Natural killer cell treated with Interleukin-12 subunit alpha and Interleukin-12 subunit beta and Interleukin-15 and Interleukin-18, amount 100 ng/mL, for 72 hours (primary cell): ENCODE measurements at regions not wholly inside any gene's neighbourhood (a gene's known extent, or its start where the extent isn't known, plus 50 kb on each side); places are given as distances from the start of the nearest gene placed in this dataset.

Source experiments
- ATAC-seq, 2 donors: fragments of 150-1000 bp; cut with Tn5 transposase in 1 of 2; sonication (Bioruptor Pico), chemical (Tn5 transposase) in 1 of 2; 2 replicates each; pipeline ENCODE4 v1.10.0; 2021
- DNase-seq: peaks from one replicate; pipeline ENCODE4 v3.0.0; 2022; ENCODE audit warnings: low spot score
- H3K27ac Mint-ChIP-seq, 2 donors: 1 replicate in 1 of 2; 2 replicates in 1 of 2; pipeline ENCODE4 v1.8.0; 2022; ENCODE audit warnings: mixed read lengths in 2 of 2, mild to moderate bottlenecking in 1 of 2, moderate library complexity in 1 of 2
- H3K27me3 Mint-ChIP-seq, 2 donors: 1 replicate in 1 of 2; 2 replicates in 1 of 2; pipeline ENCODE4 v1.8.0; 2022; ENCODE audit warnings: mixed read lengths in 2 of 2
- H3K36me3 Mint-ChIP-seq: one replicate; pipeline ENCODE4 v1.8.0; 2022; ENCODE audit warnings: mixed read lengths
- H3K4me1 Mint-ChIP-seq, 2 donors: 1 replicate in 1 of 2; 2 replicates in 1 of 2; pipeline ENCODE4 v1.8.0; 2022; ENCODE audit warnings: low read depth in 2 of 2, mixed read lengths in 2 of 2, mild to moderate bottlenecking in 1 of 2
- H3K4me3 Mint-ChIP-seq: one replicate; pipeline ENCODE4 v1.8.0; 2022; ENCODE audit warnings: mixed read lengths
- H3K9me3 Mint-ChIP-seq: 2 replicates; pipeline ENCODE4 v1.8.0; 2022; ENCODE audit warnings: mixed read lengths

DNA sequence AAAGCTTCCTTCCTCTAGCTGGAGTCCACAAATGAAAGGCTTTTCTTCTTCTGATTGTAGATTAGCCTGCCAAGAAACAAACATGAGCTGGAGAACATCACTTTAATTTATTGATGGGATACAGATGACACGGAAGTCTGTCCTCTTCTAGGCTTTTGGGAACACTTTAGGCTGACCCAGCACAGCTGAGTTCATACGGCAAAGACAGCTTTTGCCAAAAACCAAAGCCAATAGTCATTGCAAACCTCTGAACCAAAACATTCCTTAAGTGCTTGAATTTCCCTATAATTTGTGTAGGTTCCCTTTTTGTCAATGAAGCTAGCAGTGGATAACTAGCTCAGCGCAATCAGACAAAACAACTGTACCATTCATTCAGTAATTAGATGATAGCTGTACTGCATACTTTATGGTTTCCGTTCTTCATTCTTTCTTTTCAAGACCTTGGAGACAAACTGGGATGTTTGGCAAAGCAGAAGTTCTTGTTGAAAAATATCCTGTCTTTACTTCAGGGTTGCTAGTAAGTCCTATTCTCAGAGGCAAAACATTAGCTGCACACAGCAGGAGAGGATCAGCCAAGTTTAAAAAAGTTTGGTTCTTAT, 95.7 kb upstream of the SPRY2 start:
- no peaks in the 10 kb centered on the region for H3K36me3 Mint-ChIP-seq
- H3K27me3 Mint-ChIP-seq = peaks cover 0 to 5% of the 10 kb centered on the region in 2 donors
- H3K4me3 Mint-ChIP-seq = no peak overlapping the region
- H3K27ac Mint-ChIP-seq = no peak overlapping the region
- ATAC-seq = no peak
- no peak for DNase-seq
- no peaks in the 10 kb centered on the region for H3K9me3 Mint-ChIP-seq
- H3K4me1 Mint-ChIP-seq = peaks cover 3 to 4% of the 10 kb centered on the region in 2 donors

DNA sequence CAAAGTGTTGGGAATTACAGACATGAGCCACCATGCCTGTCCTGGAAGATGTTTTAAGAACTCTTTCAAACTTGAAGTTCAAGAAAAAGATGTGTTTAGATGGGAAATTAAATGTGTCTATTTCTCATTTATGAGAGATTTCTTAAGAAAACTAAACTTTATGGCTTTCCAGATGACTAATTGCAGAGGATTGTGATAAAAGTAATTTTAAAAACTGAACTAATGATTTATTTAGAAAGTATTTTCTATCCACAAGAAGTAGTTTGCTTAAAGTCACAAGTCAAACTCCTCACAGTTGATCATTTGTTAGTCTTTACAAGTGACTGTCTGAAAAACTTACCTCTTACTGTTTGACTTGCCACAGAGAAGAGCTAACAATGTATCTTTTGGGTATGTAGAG, 89.6 kb upstream of the SPRY2 start:
- Mint-ChIP-seq H3K4me1 (peaks cover 0 to 4% of the 10 kb centered on the region in 2 donors), H3K4me3 (no peak overlapping the region), H3K27me3 (peaks cover 0 to 3% of the 10 kb centered on the region in 2 donors), H3K27ac (peak overlapping the region in 1 of 2 donors; percentile 23), H3K36me3 (no peaks in the 10 kb centered on the region), H3K9me3 (no peaks in the 10 kb centered on the region)
- ATAC-seq = no peak
- DNase-seq = no peak

DNA sequence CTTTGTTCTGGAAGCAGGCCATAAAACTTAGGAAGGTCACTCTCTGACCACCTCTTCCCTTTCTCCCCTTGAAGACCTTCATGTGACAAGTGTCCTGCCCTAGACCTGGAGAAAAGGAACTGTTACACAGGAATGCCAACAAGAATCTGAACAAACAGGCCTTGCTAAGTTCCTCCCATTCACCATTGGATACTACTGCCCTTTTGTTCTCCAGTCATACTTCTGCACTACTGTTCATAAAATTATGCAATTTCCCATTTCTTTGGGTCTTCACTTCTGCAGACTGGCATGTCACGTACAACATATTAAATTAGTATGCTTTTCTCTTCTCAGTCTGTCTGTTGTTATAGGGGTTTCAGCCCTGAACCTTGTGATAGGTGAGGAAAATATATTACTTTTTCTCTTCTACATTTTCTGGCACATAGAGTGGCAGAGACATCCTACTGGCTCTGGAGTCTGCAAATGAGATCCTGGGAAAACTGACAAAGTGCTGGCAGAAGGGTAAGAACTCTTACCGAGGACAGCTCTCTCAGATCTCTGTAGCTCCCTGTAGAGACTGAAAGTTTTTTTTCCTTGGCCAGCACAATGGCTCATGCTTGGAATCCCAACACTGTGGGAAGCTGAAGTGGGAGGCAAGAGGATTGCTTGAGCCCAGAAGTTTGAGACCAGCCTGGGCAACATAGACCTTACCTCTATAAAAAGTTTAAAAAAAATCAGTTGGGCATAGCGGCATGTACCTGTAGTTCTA, 87.6 kb upstream of the SPRY2 start:
- Mint-ChIP-seq H3K27ac (no peak overlapping the region), H3K27me3 (no peaks in the 10 kb centered on the region), H3K4me3 (no peak overlapping the region), H3K9me3 (peaks cover 9% of the 10 kb centered on the region), H3K36me3 (peaks cover 7% of the 10 kb centered on the region), H3K4me1 (peaks cover 10% of the 10 kb centered on the region in 2 donors)
- no peak for ATAC-seq
- DNase-seq = no peak

DNA sequence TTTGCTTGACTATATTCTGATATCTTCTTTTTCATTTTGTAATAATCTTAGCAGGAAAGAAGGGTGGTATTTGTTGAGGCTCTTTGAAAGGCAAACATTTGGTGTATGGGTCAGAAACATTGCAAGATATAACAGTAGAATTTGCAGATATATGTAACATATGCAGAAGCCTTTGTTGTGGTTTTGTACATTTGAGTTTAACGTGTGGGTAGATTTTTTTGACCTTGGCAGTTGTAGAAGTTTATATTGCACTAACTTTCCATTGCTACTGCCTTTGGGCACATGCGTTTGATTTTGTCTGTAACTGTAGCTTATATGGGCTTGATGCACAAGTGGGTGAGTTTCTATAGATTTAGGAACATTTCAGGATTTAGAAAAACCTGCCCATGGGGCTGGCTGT, 78.5 kb upstream of the SPRY2 start:
- ATAC-seq = no peak
- H3K4me1 Mint-ChIP-seq = peaks cover 14 to 15% of the 10 kb centered on the region in 2 donors
- H3K27ac Mint-ChIP-seq = no peak overlapping the region
- H3K36me3 Mint-ChIP-seq = peaks cover 18% of the 10 kb centered on the region
- no peak for DNase-seq
- peaks cover 8% of the 10 kb centered on the region for H3K9me3 Mint-ChIP-seq
- no peaks in the 10 kb centered on the region for H3K27me3 Mint-ChIP-seq
- no peak overlapping the region for H3K4me3 Mint-ChIP-seq

DNA sequence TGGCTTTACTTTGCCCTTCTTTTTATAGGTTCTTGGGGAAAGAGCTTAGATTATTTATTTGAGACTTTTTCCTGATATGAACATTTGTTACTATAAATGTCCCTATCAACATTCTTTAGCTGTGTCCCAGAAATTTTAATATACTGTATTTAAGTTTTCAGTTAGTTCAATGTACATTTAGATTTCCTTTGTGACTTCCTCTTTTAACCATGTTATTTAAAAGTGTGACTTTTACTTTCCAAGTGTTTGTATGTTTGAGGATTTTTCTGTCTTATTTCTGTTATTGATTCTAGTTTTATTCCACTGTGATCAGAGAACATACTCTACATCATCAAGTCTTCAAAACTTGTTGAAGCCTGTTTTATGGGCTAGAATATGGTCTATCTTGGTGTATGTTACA, 72.7 kb upstream of the SPRY2 start:
- no peak for ATAC-seq
- no peaks in the 10 kb centered on the region for H3K9me3 Mint-ChIP-seq
- H3K27me3 Mint-ChIP-seq = no peaks in the 10 kb centered on the region
- no peak overlapping the region for H3K27ac Mint-ChIP-seq
- no peak for DNase-seq
- H3K4me3 Mint-ChIP-seq = peak overlapping the region; percentile 2
- H3K4me1 Mint-ChIP-seq = peaks cover 17 to 18% of the 10 kb centered on the region in 2 donors
- peaks cover 4% of the 10 kb centered on the region for H3K36me3 Mint-ChIP-seq

DNA sequence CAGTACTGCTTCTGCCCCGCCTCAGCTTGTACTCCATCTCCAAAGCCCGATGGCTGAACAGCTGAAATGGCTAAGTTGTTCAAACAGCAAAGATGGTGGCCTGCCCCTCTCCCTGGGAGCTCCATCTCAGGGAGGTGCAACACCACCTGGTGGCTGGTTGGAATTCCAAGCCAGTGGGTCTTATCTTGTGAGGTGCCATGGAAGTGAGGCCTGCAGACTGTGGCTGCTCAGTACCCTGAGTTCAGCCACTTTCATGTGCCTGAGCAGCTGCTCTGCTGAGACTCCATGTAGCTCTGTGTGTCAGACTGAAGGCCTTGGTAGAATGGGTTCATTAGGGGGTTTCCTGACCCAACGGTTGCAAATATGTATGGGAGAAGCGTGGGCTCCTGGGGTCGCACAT, 67.3 kb upstream of the SPRY2 start:
- ATAC-seq = no peak
- peaks cover 0 to 10% of the 10 kb centered on the region in 2 donors for H3K27me3 Mint-ChIP-seq
- no peak overlapping the region for H3K27ac Mint-ChIP-seq
- DNase-seq = no peak
- peaks cover 17 to 22% of the 10 kb centered on the region in 2 donors for H3K4me1 Mint-ChIP-seq
- H3K9me3 Mint-ChIP-seq = peaks cover 15% of the 10 kb centered on the region
- peaks cover 33% of the 10 kb centered on the region for H3K36me3 Mint-ChIP-seq
- H3K4me3 Mint-ChIP-seq = no peak overlapping the region

DNA sequence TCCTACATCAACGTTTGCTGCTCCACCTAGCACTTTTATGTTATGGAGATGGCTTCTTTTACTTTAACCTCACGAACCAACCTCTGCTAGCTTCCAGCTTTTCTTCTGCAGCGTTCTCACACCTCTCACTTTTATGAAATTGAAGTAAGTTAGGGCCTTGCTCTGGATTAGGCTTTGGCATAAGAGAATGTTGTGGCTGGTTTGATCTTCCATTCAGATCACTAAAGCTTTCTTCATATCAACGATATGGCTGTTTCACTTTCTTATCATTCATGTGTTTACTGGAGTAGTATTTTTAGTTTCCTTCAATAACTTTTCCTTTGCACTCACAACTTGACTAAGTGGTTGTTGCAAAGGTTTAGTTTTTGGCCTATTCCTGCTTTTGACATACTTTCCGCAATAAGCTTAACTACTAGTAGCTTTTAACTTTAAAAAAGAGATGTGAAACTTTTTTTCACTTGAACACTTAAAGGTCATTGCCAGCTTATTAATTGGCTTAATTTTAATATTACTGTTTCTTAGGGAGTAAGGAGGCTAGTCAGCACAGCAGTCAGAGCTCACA, 60.0 kb upstream of the SPRY2 start:
- DNase-seq (no peak), ATAC-seq (no peak)
- Mint-ChIP-seq H3K9me3 (peaks cover 10% of the 10 kb centered on the region), H3K4me3 (peak overlapping the region; percentile 50), H3K27ac (no peak overlapping the region), H3K36me3 (peaks cover 23% of the 10 kb centered on the region), H3K4me1 (peaks cover 30 to 41% of the 10 kb centered on the region in 2 donors), H3K27me3 (peaks cover 0 to 18% of the 10 kb centered on the region in 2 donors)

DNA sequence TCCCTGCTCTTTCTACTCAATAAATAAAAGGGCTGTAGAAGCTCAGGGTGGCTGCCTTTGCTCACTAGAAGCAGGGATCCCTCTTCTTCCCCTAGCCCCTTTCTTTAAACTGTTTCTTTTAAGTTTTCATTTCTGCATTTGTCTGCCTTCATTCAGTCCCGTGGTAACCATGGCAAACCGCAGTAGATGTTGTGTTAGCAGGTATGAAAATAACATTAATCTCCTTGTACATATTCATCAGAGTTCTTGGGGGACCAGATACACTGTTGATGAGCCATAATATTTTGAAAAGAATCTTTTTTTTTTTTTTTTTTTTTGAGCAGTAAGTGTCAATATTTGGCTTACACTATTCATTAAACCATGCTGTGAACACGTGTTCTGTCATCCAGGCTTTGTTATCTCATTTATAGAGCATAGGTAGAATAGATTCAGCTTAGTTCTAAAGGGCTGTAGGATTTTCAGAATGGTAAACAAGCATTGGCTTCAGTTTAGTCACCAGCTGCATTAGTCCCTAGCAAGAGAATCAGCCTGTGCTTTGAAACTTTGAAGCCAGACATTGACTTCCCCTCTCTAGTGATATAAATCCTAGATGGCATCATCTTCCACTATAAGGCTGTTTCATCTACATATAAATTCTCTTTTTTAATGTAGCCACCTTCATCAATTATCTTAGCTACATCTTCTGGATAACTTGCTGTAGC, 59.4 kb upstream of the SPRY2 start:
- H3K36me3 Mint-ChIP-seq = peaks cover 16% of the 10 kb centered on the region
- DNase-seq = no peak
- H3K4me1 Mint-ChIP-seq = peaks cover 30 to 41% of the 10 kb centered on the region in 2 donors
- H3K27me3 Mint-ChIP-seq = peaks cover 0 to 18% of the 10 kb centered on the region in 2 donors
- peak overlapping the region; percentile 50 for H3K4me3 Mint-ChIP-seq
- peaks cover 10% of the 10 kb centered on the region for H3K9me3 Mint-ChIP-seq
- no peak for ATAC-seq
- no peak overlapping the region for H3K27ac Mint-ChIP-seq

DNA sequence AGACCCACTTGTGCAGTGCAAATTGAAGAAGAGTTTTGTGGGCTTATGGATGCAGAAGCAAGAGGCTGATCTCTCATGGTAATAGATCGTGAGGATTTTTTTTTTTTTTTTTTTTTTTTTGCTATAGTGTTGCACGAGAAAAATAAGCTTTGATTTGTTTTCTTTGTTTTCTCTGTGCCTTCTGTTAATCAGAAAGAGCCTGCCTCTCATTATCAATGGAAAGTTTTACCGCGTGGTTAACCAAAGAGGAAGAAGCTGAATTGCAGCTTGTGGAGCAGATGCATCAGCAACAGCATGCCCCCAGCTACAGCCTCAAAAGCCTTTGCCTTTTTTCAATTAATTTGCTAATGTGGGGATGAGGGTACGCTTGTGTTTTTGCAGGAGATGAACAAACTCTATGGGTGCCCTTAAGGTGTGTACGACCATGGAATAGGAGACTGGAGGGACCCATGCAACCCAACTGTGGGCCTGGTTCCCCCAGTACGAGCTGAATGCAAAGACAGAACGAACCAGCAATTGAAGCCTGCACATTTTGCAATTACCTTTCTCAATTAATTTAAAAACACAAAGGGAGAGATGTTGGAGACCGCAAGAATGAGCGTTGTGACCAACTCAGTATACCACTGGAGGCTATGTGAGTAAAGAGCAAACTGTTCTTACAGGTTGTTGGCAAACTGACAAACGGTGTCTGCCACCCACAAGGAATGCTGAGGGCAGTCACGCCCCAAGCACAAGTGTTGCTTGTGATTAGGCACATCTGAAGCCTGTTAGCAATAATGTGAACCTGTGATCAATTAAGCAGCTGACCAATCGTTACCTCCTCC, 58.6 kb upstream of the SPRY2 start:
- ATAC-seq (peak in 1 of 2 donors; percentile 69), DNase-seq (no peak)
- Mint-ChIP-seq H3K9me3 (peaks cover 4% of the 10 kb centered on the region), H3K27me3 (peaks cover 0 to 16% of the 10 kb centered on the region in 2 donors), H3K27ac (no peak overlapping the region), H3K4me3 (peak overlapping the region; percentile 50), H3K4me1 (peaks cover 30 to 41% of the 10 kb centered on the region in 2 donors), H3K36me3 (peaks cover 9% of the 10 kb centered on the region)
